ENCODE measurements at regions not wholly inside any gene's neighbourhood (a gene's known extent, or its start where the extent isn't known, plus 50 kb on each side); places are given as distances from the start of the nearest gene placed in this dataset.

- Histone ChIP-seq H3K27ac (no peak overlapping the region), H3K4me3 (no peak overlapping the region), H3K9me3 (0 out of 3 replicates have a peak, but pooled peaks cover 3% of the 10 kb centered on the region), H3K4me1 (no peaks in the 10 kb centered on the region), H3K4me2 (no peak overlapping the region)
- ATAC-seq (no peak), FAIRE-seq (no peak), DNase-seq (ENCODE audit: low read depth in 1 of 2, low spot score in 1 of 2) (no peak)
- TF ChIP-seq TP53 (CRISPR knock-in tag; IDR thresholded peaks at IDR 0.05) (no peak), FOSB (CRISPR knock-in tag; IDR thresholded peaks at IDR 0.05) (no peak), RCOR1 (IDR thresholded peaks at IDR 0.05; ENCODE audit: low read depth, low read length) (no peak), JUN (IDR thresholded peaks at IDR 0.05) (no peak), HOXB5 (CRISPR knock-in tag; IDR thresholded peaks at IDR 0.05) (no peak), BCL3 (IDR thresholded peaks at IDR 0.05) (no peak), HMGXB4 (CRISPR knock-in tag; IDR thresholded peaks at IDR 0.05; ENCODE audit: borderline replicate concordance) (no peak), CTCF (IDR thresholded peaks at IDR 0.05) (no peak), KDM1A (IDR thresholded peaks at IDR 0.05; ENCODE audit: low read depth) (no peak), MAZ (IDR thresholded peaks at IDR 0.05; ENCODE audit: borderline replicate concordance, low read depth, low read length) (no peak), EHMT2 (IDR thresholded peaks at IDR 0.05; ENCODE audit: low read depth) (no peak), BHLHE40 (IDR thresholded peaks at IDR 0.05; ENCODE audit: low read depth, low read length) (no peak), CHD2 (IDR thresholded peaks at IDR 0.05; ENCODE audit: low read length, partially characterized antibody) (no peak), HDAC2 (IDR thresholded peaks at IDR 0.05) (no peak)
- WGBS (ENCODE audit: missing lambda C conversion rate), result 5% methylated on average over 2 of the region's 2 CpGs
- ChIA-PET POLR2A (no interaction called here), CTCF (interaction anchor here (0.5 kb wide), 1 partner anchor 8 kb away, joined by 4 read pairs; no protein-coding TSS in a partner anchor)
Observed at GRCh38 chr2:123771928-123772632, 253.0 kb upstream of the CNTNAP5 start.

- Histone ChIP-seq H3K4me3 (no peak overlapping the region), H3K4me2 (no peak overlapping the region), H3K9me3 (no peaks in the 10 kb centered on the region), H3K27ac (no peak overlapping the region), H3K4me1 (no peaks in the 10 kb centered on the region)
- FAIRE-seq (no peak), DNase-seq (ENCODE audit: low read depth in 1 of 2, low spot score in 1 of 2) (no peak), ATAC-seq (no peak)
- ChIA-PET POLR2A (no interaction called here), CTCF (no interaction called here)
- 0% methylated on average over 1 of the region's 1 CpG for WGBS (ENCODE audit: missing lambda C conversion rate)
- TF ChIP-seq USF2 (IDR thresholded peaks at IDR 0.05), result 0 out of 2 replicates have a peak, but pooled peaks have one; percentile 17
- TF ChIP-seq MYC (IDR thresholded peaks at IDR 0.05; ENCODE audit: borderline replicate concordance, low read length), result no peak
Observed at GRCh38 chr2:123777116-123777515, 248.0 kb upstream of the CNTNAP5 start.

GRCh38 chr2:123783164-123783563, 241.9 kb upstream of the CNTNAP5 start:
- Histone ChIP-seq H3K4me1 (no peaks in the 10 kb centered on the region), H3K27ac (no peak overlapping the region), H3K4me2 (no peak overlapping the region), H3K4me3 (no peak overlapping the region), H3K9me3 (no peaks in the 10 kb centered on the region)
- CTCF ChIA-PET, result no interaction called here
- ATAC-seq, result no peak
- POLR2A ChIA-PET, result no interaction called here
- no peak for FAIRE-seq
- 0% methylated on average over 2 of the region's 2 CpGs for WGBS (ENCODE audit: missing lambda C conversion rate)
- no peak for DNase-seq (ENCODE audit: low read depth in 1 of 2, low spot score in 1 of 2)
- TF ChIP-seq RNF2 (IDR thresholded peaks at IDR 0.05; ENCODE audit: borderline replicate concordance, low read depth) (no peak), CHD4 (IDR thresholded peaks at IDR 0.05; ENCODE audit: borderline replicate concordance) (no peak), POLR2AphosphoS2 (conservative IDR thresholded peaks at IDR 0.05; ENCODE audit: low read length) (no peak), HOXB5 (CRISPR knock-in tag; IDR thresholded peaks at IDR 0.05) (no peak), CBX8 (IDR thresholded peaks at IDR 0.05) (no peak), HEYL (CRISPR knock-in tag; IDR thresholded peaks at IDR 0.05) (no peak), ZSCAN20 (CRISPR knock-in tag; IDR thresholded peaks at IDR 0.05) (no peak), PBX3 (IDR thresholded peaks at IDR 0.05) (no peak), HES2 (IDR thresholded peaks at IDR 0.05) (no peak), E2F6 (IDR thresholded peaks at IDR 0.05; ENCODE audit: borderline replicate concordance, low read depth) (no peak), RCOR1 (IDR thresholded peaks at IDR 0.05; ENCODE audit: low read depth, low read length) (no peak), KDM1A (IDR thresholded peaks at IDR 0.05; ENCODE audit: low read depth) (no peak)
